ENCODE measurements at regions not wholly inside any gene's neighbourhood (a gene's known extent, or its start where the extent isn't known, plus 50 kb on each side); places are given as distances from the start of the nearest gene placed in this dataset.

DNA sequence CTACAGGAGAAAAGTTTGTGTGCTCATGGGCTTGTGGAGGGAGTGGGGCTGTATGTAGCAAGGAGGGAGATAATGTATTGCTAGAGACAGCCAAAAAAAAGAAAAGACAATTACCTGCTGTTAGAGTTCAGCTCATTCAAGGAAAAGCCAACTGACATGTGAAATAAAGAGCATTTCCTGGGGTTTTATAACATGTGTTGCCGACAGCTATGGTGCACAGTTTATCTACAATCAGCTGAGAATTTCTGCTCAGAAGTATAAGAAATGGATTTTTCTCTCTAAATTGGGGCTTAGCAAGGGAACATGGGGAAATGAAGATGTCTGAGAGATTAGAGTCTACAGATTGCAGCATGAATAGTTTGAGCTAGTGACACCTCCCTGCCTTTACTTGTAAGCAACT is 674.1 kb downstream of the SUCLG1 start:
- no peak for DNase-seq (ENCODE audit: low read depth)

DNA sequence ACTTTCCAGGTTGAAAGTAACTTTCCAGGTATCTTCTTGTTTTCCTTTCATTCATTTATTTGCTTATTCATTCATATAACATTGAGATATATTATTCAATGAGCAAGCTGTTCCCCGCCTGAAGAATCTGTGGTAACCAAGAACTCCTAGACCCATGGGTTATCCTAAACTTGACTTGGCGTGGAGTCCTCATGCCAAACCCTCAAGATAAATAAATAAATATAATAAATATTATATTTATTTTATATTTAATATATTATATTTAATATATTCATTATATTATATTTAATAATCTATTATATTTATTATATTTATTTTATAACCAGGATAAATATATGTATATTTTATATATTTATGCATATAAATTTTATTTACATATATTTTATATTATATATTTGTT is 674.8 kb downstream of the SUCLG1 start:
- DNase-seq (ENCODE audit: low read depth), result no peak

DNA sequence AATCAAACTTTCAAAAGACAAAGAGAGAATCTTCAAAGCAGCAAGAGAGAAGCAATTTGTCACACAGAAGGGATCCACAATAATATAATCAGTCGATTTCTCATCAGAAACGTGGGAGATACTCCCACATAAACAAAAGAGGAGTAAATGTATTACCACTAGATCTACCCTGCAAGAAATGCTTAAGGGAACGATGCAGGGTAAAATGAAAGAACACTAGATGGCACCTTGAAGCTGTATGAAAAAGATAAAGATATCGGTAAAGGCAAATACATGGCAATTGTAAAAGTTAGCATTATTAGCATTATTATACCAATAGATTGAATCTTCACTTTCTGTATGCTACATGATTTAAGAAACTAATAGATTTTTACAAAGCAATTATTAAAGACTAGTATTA is 677.0 kb downstream of the SUCLG1 start:
- DNase-seq (ENCODE audit: low read depth), result no peak

DNA sequence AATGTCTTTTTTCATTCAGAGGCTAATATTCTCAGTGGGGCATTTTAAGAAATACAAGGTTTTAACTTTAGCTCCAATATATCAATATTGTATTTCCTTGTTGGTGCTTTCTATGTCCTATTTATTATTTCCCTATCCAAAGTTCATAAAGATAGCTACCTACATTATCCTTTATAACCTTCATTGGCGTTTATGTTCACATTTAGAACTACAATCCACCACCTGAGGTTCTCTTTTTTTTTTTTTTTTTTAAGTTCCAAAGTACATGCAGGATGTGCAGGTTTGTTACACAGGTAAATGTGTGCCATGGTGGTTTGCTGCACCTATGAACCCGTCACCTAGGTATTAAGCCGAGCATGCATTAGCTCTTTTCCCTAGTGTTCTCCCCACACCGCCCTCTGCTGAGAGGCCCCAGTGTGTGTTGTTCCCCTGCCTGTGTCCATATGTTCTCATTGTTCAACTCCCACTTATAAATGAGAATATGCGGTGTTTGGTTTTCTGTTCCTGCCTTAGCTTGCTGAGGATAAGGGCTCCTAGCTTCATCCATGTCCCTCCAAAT is 694.6 kb downstream of the SUCLG1 start:
- DNase-seq (ENCODE audit: low read depth), result no peak

DNA sequence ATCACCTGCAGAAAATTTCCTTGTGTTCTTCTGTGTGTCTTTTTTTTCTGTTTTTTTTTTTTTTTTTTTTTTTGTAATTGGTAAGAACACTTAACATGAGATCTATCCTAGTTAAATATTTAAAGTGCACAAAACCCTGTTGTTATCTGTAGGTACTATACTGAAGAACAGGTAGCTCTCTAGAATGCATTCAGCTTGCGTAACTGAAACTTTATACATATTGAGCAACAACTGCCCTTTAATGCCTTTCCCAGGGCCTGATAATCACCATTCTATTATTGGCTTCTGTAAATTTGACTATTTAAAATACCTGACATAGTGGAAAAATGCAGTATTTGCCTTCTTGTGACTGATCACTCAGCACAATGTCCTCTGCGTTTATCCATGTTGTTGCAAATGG is 701.8 kb downstream of the SUCLG1 start:
- no peak for DNase-seq (ENCODE audit: low read depth)

DNA sequence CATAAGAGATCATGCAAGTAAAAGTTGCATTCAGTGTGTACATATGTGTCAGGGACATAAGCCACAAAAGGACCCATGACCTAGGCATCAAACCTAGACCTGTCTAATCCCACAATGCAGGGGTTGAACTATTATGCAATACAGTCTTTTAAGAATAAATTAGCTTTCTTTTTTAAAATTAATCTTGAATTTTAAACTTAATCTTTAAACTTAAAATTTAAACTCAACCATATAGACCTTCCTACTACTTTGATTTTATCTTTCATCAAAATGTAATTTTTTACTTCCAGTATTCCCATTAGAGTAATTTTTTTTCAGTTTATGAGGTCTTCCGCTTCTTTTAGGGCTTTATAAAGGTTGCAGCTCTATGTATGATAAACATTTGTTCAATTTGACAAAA is 702.9 kb downstream of the SUCLG1 start:
- DNase-seq (ENCODE audit: low read depth), result no peak

DNA sequence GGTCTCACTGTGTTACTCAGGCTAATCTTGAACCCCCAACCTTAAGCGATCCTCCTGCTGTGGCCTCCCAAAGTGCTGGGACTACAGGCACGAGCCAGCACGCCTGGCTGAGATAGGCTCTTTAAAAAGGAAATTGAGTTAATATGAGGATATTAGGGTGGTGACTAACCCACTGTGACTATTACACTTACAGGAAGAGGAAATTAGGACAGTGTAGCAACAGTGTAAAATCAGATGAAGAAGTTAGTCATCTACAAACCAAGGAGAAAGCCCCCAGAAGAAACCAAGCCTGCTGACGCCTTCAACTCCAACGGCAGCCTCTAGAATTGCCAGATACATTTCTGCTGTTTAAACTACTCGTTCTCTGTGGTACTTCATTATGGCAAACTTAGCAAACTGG is 711.9 kb downstream of the SUCLG1 start:
- no peak for DNase-seq (ENCODE audit: low read depth)

DNA sequence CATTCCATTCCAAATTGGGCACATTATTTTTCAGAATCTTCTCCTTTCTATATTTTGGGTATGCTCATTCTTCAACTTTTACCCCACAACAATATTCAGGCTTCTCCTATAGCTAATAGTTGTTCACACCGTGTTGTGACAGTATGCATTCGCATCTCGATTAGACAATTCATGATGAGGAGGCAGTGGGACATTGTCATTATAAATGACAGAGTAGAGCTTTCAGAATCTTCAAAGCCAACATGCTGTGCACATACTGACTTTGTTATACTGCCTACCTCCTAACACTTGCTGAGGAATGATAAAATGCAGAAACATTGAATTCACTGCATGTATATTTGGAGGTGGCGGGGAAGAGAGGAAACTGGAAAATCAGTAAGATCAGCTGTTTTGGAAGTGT is 714.2 kb downstream of the SUCLG1 start:
- no peak for DNase-seq (ENCODE audit: low read depth)

DNA sequence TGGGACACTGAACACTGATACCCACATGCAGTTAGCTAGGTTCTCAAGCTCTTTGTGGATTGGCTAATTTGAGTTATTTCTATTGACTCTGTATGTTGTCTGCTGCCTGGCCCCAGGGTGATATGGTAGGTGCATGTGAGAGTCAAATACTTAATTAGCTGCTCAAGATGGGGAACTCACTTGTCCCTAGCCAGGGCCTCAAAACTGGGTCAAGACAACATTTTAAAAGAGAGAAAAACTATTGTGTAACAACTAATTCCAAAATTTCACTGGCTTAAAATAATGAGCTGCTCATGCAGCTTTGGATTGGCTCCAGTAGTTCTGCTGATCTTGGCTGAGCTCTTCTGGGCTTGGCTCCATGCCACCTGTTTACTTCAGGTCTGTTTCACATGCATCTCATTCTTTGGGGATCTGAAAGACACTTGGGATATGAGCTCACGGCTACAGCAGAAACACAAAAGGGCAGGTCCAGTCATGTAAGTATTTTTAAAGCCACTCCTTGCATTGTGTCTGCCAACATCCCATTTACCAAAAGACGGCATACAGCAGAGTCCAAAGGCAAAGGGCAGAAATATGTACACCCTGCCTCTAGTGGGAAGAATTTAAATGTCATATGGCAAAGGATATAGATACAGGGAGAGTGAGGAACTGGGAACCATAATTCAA is 716.8 kb downstream of the SUCLG1 start:
- peak; percentile 61 for DNase-seq (ENCODE audit: low read depth)

DNA sequence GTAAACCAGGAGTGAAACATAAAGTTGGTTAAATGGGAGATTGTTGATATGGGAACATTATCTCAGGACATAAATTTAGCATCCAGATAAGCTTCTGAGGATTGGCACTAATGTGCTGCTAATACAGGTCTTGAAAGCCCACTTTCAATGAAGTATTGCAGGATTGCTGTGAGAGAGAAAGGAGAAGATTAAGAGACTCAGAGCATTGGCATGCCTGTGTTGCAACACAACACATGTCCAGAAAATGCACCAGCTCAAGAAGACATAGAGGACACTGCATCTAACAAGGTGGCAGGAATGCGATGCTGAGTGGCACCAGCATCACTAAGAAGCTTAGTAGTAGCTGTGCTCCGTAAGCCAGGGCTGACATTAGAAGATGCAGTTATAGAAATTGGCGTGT is 728.9 kb downstream of the SUCLG1 start:
- peak; percentile 37 for DNase-seq (ENCODE audit: low read depth)

DNA sequence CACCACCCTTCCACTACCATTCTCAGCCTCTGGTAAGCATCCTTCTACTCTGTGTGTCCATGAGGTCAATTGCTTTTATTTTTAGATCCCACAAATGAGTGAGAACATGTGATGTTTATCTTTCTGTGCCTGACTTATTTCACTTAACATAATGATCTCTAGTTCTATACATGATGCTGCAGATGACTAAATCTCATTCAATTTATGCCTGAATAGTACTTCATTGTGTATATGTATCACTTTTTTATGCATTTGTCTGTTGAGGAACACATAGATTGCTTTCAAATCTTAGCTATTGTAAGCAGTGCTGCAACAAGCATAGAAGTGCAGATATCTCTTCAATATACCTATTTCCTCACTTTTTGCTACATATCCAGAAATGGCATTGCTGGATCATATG is 733.3 kb downstream of the SUCLG1 start:
- no peak for DNase-seq (ENCODE audit: low read depth)

DNA sequence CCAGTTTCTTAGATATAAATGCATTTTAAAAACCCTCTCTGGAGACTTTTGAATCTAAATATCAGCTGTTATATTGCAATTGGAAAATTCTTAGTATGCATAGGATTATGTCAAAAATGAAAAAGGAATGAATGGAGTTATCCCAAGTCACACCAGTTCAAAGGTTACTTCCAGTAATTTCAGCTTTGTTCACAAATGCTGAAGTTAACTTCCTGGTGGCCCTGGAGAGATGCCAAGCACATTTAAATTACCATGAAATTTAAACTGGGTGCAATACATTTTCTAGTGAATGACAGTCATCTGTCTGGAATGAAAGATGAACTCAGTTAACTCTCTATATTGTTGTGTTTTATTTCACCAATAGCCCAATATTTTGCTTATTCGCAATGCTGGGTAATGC is 753.9 kb downstream of the SUCLG1 start:
- no peak for DNase-seq (ENCODE audit: low read depth)

DNA sequence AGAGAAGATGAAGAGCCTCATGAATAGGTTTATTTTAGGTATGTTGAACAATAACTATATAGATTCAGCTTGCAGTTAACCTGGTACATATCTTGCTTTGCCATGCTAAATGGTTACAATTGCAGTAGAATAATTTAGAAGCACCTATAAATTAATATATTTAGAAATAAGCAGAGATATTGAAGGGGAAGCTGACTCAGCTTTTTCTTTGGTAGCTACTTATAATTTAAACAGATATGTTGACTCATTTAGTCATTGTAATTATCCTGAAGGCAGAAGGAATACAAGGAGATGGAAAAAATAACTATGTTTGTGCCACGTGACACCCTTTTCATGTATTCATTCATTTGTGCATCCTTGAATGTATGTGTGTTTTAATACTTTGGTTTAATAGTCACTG is 755.5 kb downstream of the SUCLG1 start:
- DNase-seq (ENCODE audit: low read depth), result no peak

DNA sequence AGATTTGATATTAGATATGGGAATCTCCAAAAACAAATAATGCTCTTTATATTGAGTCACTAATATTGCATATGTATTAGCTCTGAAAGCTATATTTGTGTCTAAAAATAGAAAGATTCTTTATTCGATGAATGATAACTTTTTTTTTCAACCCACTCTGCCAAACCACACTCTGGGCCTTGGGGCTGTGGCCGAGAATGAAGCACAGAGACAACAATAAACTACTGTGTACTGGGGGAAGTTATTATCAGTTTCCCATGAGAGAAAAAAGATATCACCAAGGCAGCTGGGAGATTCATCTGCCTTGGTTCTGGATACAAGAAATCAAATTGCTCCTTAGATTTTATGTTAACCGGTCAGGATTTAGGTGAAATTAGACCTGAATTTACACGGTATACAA is 762.2 kb downstream of the SUCLG1 start:
- DNase-seq (ENCODE audit: low read depth), result no peak

DNA sequence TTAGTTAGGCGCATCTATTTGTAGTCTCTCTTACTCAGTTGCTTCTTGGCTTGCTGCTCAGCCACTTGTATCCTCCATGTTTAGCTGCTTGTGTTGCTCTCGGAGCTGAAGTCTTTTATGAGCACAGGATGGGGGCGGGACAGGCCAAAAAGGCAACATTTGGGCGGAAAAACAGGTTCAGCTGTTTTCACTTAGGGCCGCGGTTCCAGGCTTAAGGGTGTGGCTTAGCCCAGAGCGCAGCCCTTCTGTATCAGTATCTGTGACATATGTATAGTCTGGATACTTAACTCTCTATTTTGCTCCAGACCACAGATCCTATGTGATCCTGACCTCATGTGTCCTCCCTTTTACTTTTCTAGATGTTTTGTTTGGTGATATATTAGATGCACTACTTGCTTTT is 763.5 kb downstream of the SUCLG1 start:
- DNase-seq (ENCODE audit: low read depth), result no peak

DNA sequence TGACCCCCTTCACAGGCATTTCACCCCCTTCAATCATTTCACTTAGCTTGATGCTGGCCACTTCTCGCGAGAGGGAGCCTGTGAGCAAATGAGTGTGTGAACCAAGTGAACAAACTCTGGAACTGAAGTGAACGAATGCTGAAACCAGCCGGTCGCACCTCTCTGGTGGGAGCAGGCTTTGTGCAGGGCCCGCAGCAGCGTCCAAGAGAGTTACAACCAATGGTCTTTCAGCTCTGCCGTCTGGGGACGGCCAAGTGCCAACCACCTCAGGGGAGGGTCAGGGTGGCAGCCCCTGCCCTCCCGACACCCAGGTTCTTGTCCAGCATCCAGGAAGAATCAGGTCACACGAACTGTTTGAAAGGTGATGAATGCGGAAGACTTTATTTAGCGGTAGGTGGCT is 764.0 kb downstream of the SUCLG1 start:
- DNase-seq (ENCODE audit: low read depth), result no peak

DNA sequence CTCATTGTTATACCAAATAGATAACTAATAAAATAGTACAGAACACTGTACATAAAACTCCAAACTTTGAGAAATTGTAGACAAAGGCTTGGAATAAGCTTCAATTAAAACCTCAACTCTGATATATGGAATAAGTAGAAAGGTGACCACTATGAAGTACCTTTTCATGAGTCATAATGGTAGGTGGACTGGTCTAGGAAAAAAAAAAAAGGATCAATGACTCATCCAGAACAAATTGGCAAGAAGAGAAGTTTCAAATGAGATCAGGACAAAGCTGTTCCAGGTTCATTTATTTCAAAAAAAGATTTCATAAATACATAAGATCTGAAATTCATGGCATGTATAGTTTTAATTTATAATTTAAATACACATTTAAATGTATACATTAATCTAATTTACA is 769.7 kb downstream of the SUCLG1 start:
- DNase-seq (ENCODE audit: low read depth), result no peak

DNA sequence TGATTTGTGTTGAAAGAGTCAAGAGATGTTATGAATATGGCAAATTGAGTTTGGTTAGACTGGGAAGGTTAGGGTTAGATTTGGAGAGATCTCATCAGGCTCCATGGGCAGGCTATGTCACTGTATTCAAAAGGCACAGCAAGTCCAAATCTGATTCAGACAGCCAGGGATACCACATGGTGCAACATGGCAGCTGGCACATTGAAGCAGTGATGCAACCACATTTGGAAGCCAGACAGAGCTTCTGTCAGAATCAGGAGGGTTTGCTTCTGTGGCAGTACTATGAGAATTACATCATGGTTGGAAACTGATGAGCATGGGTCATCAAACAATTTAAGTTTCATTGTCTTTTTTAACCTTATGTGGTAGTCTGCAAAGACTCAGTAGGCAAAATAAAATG is 772.2 kb downstream of the SUCLG1 start:
- DNase-seq (ENCODE audit: low read depth), result peak; percentile 70

DNA sequence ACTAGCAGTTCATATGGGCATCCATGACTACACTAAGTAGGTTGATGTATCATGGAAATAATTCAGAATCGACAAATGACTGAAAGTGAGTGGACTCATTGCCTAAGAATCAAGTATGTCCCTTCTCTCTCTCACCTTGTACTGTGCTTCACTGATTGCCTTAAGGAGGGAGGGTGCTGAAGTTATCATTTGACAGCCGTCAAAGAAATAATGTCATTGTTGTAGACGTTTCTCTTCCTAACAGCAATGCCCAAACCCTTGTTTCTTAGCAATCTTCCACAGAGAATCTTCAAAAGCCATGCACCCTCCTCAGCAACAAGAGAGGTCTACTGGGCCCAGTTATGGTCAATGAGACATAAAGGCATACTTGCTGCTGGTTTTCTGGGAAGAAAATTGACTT is 785.0 kb downstream of the SUCLG1 start:
- no peak for DNase-seq (ENCODE audit: low read depth)

DNA sequence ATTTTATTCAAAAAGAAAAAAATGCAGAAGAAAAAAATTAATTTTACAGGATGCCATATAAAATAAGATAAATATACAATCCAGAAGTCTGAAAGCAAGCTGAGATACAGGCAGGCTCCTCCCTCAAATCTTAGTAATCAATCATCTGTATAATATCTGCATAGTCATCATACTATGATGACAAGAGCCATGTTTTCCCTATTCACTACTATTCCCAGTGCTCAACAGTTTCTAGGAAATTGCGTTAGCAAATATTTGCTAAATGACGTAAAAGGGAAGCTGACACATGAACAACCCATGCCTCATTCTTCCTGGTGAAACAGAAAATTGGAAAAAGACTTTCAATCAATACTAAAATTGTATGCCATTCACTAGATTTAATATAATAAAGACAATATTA is 793.2 kb downstream of the SUCLG1 start:
- no peak for DNase-seq (ENCODE audit: low read depth)

DNA sequence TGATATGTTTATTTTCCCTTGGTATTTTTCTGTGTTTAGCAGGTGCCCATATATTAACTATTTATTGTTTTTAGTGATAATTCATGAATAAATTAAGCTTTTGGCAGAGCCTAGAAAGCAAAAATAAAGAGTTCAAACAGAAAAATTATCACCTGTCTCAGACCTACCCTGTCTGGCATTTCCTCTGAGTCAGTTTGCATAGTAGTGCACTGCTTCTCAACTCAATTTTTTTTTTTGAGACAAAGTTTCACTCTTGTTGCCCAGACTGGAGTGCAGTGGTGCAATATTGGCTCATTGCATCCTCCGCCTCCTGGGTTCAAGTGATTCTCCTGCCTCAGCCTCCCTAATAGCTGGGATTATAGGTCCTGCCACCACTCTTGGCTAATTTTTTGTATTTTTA is 793.9 kb downstream of the SUCLG1 start:
- no peak for DNase-seq (ENCODE audit: low read depth)

DNA sequence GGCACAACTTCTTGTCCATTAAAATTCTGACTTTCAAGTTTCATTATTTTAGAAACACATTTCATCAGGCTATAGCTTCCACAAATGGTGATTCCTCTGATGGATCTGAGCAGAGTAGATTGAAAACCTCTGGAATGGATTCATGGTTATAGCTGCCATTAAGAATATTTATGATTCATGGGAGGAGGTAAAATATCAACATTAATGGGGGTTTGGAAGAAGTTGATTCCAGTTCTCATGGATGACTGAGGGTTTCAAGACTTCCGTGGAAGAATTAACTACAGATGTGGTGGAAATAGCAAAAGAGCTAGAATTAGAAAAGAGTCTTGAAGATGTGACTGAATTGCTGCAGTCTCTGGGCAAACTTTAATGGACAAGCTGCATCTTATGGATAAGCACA is 797.4 kb downstream of the SUCLG1 start:
- no peak for DNase-seq (ENCODE audit: low read depth)

DNA sequence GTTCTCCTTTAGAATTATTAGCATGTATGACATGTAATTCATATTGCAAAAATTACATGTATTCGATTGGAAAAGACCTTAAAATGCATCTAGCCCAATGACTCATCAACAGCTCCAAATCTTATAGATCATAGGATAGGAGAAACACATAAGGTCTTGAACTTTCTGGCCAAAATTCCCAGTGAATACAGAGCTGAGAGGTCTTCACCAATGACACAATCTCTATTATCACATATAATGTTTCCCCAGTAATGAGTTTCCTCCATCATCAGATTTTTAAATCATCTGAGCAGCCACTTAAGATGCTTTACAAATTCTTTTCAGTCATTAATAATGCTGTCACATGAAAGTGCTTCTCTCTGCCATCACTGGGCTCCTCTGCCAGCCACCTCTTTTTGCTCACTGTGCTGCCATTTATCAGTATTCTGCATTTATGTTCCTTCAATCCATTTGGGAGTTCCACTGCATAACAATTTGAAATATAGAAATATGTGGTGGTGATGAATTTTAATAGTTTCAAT is 804.9 kb downstream of the SUCLG1 start:
- DNase-seq (ENCODE audit: low read depth), result no peak

DNA sequence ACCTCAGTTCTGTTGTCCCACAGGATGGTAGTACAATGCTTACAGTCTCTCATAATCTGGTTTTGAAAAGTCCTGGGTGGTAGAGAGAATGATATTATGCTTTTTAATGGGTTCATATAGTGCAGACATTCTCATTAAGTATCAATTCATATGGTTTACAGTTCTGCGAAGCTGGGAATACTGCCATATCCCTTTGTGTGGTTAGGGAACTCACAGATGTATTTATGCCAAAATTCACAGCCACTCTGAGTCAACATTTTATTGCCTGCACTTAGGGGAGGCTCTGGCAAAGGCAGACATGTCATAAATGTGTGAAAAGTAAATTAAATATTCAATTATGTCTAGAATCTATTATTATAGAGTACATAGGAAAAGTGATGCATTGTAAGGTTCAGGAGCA is 808.2 kb downstream of the SUCLG1 start:
- DNase-seq (ENCODE audit: low read depth), result peak; percentile 77
